GM23338 (cell line): ENCODE measurements at regions not wholly inside any gene's neighbourhood (a gene's known extent, or its start where the extent isn't known, plus 50 kb on each side); places are given as distances from the start of the nearest gene placed in this dataset.
A peak's percentile ranks its signal among the peaks of the same experiment; 100 is the strongest.

Source experiments
- ATAC-seq: fragments of 200-7000 bp; cut with Tn5 transposase; 3 replicates; pipeline ENCODE4 v1.9.1; 2020
- DNase-seq: peaks from one replicate; pipeline ENCODE4 v3.0.0-alpha.2; 2015; ENCODE audit warnings: low spot score
- H2AFZ ChIP-seq: fragments of 200-600 bp; sonication (generic); 2 replicates; pipeline ENCODE4 v1.8.0; 2016; ENCODE audit warnings: antibody characterized with exemption, mild to moderate bottlenecking, moderate library complexity
- H3F3A ChIP-seq: fragments of 200-600 bp; sonication (generic); replicated peaks from 2 replicates; pipeline ENCODE4 v1.8.0; 2017; ENCODE audit warnings: antibody characterized with exemption, mixed run types, low read depth
- H3K27ac ChIP-seq: fragments of 200-600 bp; sonication (generic); 2 replicates; pipeline ENCODE4 v1.6.1; 2016; ENCODE audit warnings: low read depth
- H3K27me3 ChIP-seq: fragments of 200-600 bp; sonication (generic); 2 replicates; pipeline ENCODE4 v1.8.0; 2016; ENCODE audit warnings: mild to moderate bottlenecking, mixed run types, moderate library complexity; ENCODE audit not compliant: insufficient read depth
- H3K36me3 ChIP-seq: fragments of 200-600 bp; sonication (generic); 2 replicates; pipeline ENCODE4 v1.8.0; 2016; ENCODE audit warnings: mild to moderate bottlenecking; ENCODE audit not compliant: insufficient read depth
- H3K4me1 ChIP-seq: fragments of 200-600 bp; sonication (generic); 2 replicates; pipeline ENCODE4 v1.8.0; 2016; ENCODE audit warnings: mild to moderate bottlenecking, moderate library complexity; ENCODE audit not compliant: insufficient read depth
- H3K4me2 ChIP-seq: fragments of 200-600 bp; sonication (generic); 2 replicates; pipeline ENCODE4 v1.7.1; 2017; ENCODE audit warnings: mixed run types
- H3K4me3 ChIP-seq: fragments of 200-600 bp; sonication (generic); 2 replicates; pipeline ENCODE4 v1.6.1; 2016; ENCODE audit warnings: mixed run types
- H3K79me2 ChIP-seq: fragments of 200-600 bp; sonication (generic); replicated peaks from 2 replicates; pipeline ENCODE4 v1.8.0; 2017; ENCODE audit warnings: mild to moderate bottlenecking; ENCODE audit not compliant: insufficient read depth
- H3K9me2 ChIP-seq: fragments of 200-600 bp; sonication (generic); 2 replicates; pipeline ENCODE4 v1.8.0; 2017; ENCODE audit not compliant: insufficient read depth
- H4K20me1 ChIP-seq: fragments of 200-600 bp; sonication (generic); replicated peaks from 2 replicates; pipeline ENCODE4 v1.8.0; 2017; ENCODE audit warnings: mild to moderate bottlenecking; ENCODE audit not compliant: insufficient read depth
- H3K27ac Mint-ChIP-seq: 2 replicates; pipeline ENCODE4 v1.8.0; 2020; ENCODE audit warnings: inconsistent platforms, mild to moderate bottlenecking, moderate library complexity, mixed read lengths
- H3K27me3 Mint-ChIP-seq: 3 replicates; pipeline ENCODE4 v1.8.0; 2022; ENCODE audit warnings: low read depth, mild to moderate bottlenecking, moderate library complexity, mixed read lengths, inconsistent platforms; ENCODE audit not compliant: insufficient read depth, poor library complexity
- H3K36me3 Mint-ChIP-seq: 3 replicates; pipeline ENCODE4 v1.8.0; 2021; ENCODE audit warnings: low read depth, mild to moderate bottlenecking, inconsistent platforms, moderate library complexity, mixed read lengths
- H3K4me1 Mint-ChIP-seq: 3 replicates; pipeline ENCODE4 v1.8.0; 2020; ENCODE audit warnings: mild to moderate bottlenecking, inconsistent platforms, mixed read lengths
- H3K4me3 Mint-ChIP-seq: 3 replicates; pipeline ENCODE4 v1.8.0; 2021; ENCODE audit warnings: moderate library complexity, mild to moderate bottlenecking, inconsistent platforms, mixed read lengths
- H3K9me3 Mint-ChIP-seq: 3 replicates; pipeline ENCODE4 v1.8.0; 2020; ENCODE audit warnings: moderate library complexity, mild to moderate bottlenecking, inconsistent platforms, mixed read lengths
- CREB1 ChIP-seq: fragments of 250-450 bp; sonication (Bioruptor Pico); IDR thresholded peaks from 2 replicates; pipeline ENCODE4 v1.5.0; 2020; ENCODE audit warnings: low read depth, mild to moderate bottlenecking, moderate library complexity
- CTCF ChIP-seq, 2 experiments: fragments of 200-600 bp in 1 of 2; sonication (generic) in 1 of 2; conservative IDR thresholded peaks; 2 replicates each; pipeline versions ENCODE4 v1.5.1 to v1.6.1; 2016 to 2017; ENCODE audit warnings: antibody characterized with exemption in 2 of 2, low read depth in 2 of 2, mild to moderate bottlenecking in 2 of 2, moderate library complexity in 1 of 2
- ETS1 ChIP-seq: IDR thresholded peaks from 2 replicates; pipeline ENCODE4 v1.6.1; 2016; ENCODE audit warnings: antibody characterized with exemption
- EZH2 ChIP-seq: fragments of 200-600 bp; sonication (generic); IDR thresholded peaks from one replicate; pipeline ENCODE4 v1.8.0; 2017; ENCODE audit warnings: antibody characterized with exemption, mild to moderate bottlenecking, low read depth; ENCODE audit not compliant: unreplicated experiment
- EZH2phosphoT487 ChIP-seq: fragments of 200-600 bp; sonication (generic); IDR thresholded peaks from one replicate; pipeline ENCODE4 v1.8.1; 2018; ENCODE audit warnings: antibody characterized with exemption; ENCODE audit not compliant: unreplicated experiment
- JUNB ChIP-seq: IDR thresholded peaks from one replicate; pipeline ENCODE4 v1.6.1; 2016; ENCODE audit warnings: antibody characterized with exemption; ENCODE audit not compliant: unreplicated experiment
- NANOG ChIP-seq: IDR thresholded peaks from 2 replicates; pipeline ENCODE4 v1.6.1; 2016; ENCODE audit warnings: antibody characterized with exemption, borderline replicate concordance
- POLR2AphosphoS5 ChIP-seq: IDR thresholded peaks from 2 replicates; pipeline ENCODE4 v1.6.1; 2016; ENCODE audit warnings: antibody characterized with exemption, low read depth
- REST ChIP-seq: IDR thresholded peaks from one replicate; pipeline ENCODE4 v1.6.1; 2018; ENCODE audit warnings: antibody characterized with exemption; ENCODE audit not compliant: unreplicated experiment
- STAT1 ChIP-seq: IDR thresholded peaks from one replicate; pipeline ENCODE4 v1.6.1; 2016; ENCODE audit warnings: antibody characterized with exemption; ENCODE audit not compliant: unreplicated experiment
- ZNF114 ChIP-seq: fragments of 250-450 bp; sonication (Bioruptor Pico); IDR thresholded peaks from 2 replicates; pipeline ENCODE4 v1.5.0; 2020; ENCODE audit warnings: mild to moderate bottlenecking, moderate library complexity
- ZNF331 ChIP-seq: fragments of 250-450 bp; sonication (Bioruptor Pico); IDR thresholded peaks from 2 replicates; pipeline ENCODE4 v1.5.0; 2020; ENCODE audit warnings: low read depth, mild to moderate bottlenecking, moderate library complexity
- ZNF462 ChIP-seq: fragments of 250-450 bp; sonication (Bioruptor Pico); IDR thresholded peaks from 2 replicates; pipeline ENCODE4 v1.5.0; 2020; ENCODE audit warnings: mild to moderate bottlenecking, moderate library complexity

GRCh38 chr1:8241417-8242014 is 76.4 kb upstream of the SLC45A1 start:
- ATAC-seq (no peak), DNase-seq (no peak)
- H3K4me1 ChIP-seq = peaks cover 26% of the 10 kb centered on the region
- no peak overlapping the region for H3K4me3 ChIP-seq
- H3K36me3 ChIP-seq = no peaks in the 10 kb centered on the region
- H3K9me2 ChIP-seq = no peaks in the 10 kb centered on the region
- Mint-ChIP-seq H3K4me1 (peaks cover 29% of the 10 kb centered on the region), H3K27ac (no peak overlapping the region), H3K4me3 (no peak overlapping the region), H3K27me3 (peaks cover 15% of the 10 kb centered on the region), H3K9me3 (0 out of 3 replicates have a peak, but pooled peaks cover 2% of the 10 kb centered on the region), H3K36me3 (no peaks in the 10 kb centered on the region)
- H3K4me2 ChIP-seq = no peak overlapping the region
- H3K27ac ChIP-seq = no peak overlapping the region
- no peak for TF ChIP-seq ETS1
- TF ChIP-seq POLR2AphosphoS5 = no peak
- no peak for TF ChIP-seq ZNF462 (CRISPR knock-in tag)
- no peak for TF ChIP-seq CTCF (conservative IDR thresholded peaks at IDR 0.05; ENCODE audit: low read depth in 2 of 2)
- no peak for TF ChIP-seq JUNB
- TF ChIP-seq ZNF331 (CRISPR knock-in tag) = no peak
- no peak for TF ChIP-seq ZNF114 (CRISPR knock-in tag)
- no peak for TF ChIP-seq EZH2phosphoT487
- TF ChIP-seq CREB1 (CRISPR knock-in tag) = no peak
- no peak for TF ChIP-seq NANOG
- TF ChIP-seq EZH2 = no peak
- TF ChIP-seq STAT1 = no peak
- TF ChIP-seq REST = no peak
- H3F3A ChIP-seq = 0 out of 2 replicates have a peak, but pooled peaks cover 2% of the 10 kb centered on the region
- H4K20me1 ChIP-seq = no peaks in the 10 kb centered on the region
- peak overlapping the region; percentile 56; the same call in 1 of the 2 replicates for H2AFZ ChIP-seq
- H3K27me3 ChIP-seq = no peaks in the 10 kb centered on the region
- H3K79me2 ChIP-seq = no peaks in the 10 kb centered on the region
